ENCODE measurements at regions not wholly inside any gene's neighbourhood (a gene's known extent, or its start where the extent isn't known, plus 50 kb on each side); places are given as distances from the start of the nearest gene placed in this dataset.

- H4K20me1 ChIP-seq (ENCODE audit: control insufficient read depth, insufficient read depth, low read length, poor library complexity, severe bottlenecking): no peaks in the 10 kb centered on the region
- Mint-ChIP-seq H3K4me1 (no peaks in the 10 kb centered on the region), H3K9me3 (ENCODE audit: insufficient read depth) (no peaks in the 10 kb centered on the region), H3K27me3 (no peaks in the 10 kb centered on the region), H3K4me3 (no peak overlapping the region), H3K27ac (no peak overlapping the region)
- WGBS (ENCODE audit: insufficient coverage): no CpG with 5 or more reads among the region's 3 CpGs
- H3K27ac ChIP-seq (ENCODE audit: low read length in 2 of 2): no peak overlapping the region
- no peak overlapping the region for H2AFZ ChIP-seq (ENCODE audit: insufficient read depth, low read depth, low read length, poor library complexity, severe bottlenecking)
- H3K4me2 ChIP-seq (replicated peaks; ENCODE audit: low read depth, low read length, poor library complexity, severe bottlenecking): no peak overlapping the region
- TF ChIP-seq EZH2 (IDR thresholded peaks at IDR 0.05; ENCODE audit: borderline replicate concordance, insufficient read depth, low read depth, low read length, poor library complexity, severe bottlenecking): no peak
- TF ChIP-seq, protein P1, sequence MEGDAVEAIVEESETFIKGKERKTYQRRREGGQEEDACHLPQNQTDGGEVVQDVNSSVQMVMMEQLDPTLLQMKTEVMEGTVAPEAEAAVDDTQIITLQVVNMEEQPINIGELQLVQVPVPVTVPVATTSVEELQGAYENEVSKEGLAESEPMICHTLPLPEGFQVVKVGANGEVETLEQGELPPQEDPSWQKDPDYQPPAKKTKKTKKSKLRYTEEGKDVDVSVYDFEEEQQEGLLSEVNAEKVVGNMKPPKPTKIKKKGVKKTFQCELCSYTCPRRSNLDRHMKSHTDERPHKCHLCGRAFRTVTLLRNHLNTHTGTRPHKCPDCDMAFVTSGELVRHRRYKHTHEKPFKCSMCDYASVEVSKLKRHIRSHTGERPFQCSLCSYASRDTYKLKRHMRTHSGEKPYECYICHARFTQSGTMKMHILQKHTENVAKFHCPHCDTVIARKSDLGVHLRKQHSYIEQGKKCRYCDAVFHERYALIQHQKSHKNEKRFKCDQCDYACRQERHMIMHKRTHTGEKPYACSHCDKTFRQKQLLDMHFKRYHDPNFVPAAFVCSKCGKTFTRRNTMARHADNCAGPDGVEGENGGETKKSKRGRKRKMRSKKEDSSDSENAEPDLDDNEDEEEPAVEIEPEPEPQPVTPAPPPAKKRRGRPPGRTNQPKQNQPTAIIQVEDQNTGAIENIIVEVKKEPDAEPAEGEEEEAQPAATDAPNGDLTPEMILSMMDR (IDR thresholded peaks at IDR 0.05): no peak
- intact Hi-C loops (cut with micrococcal nuclease): no loop called here
- ChIA-PET POLR2A (no interaction called here), CTCF (interaction anchor here (2.0 kb wide), 1 partner anchor 10 kb away, joined by 14 read pairs; no protein-coding TSS in a partner anchor)
- H3K9ac ChIP-seq (ENCODE audit: low read length): no peak overlapping the region
- no peak overlapping the region for H3K4me3 ChIP-seq (ENCODE audit: control extremely low read depth in 1 of 5, extremely low read depth in 1 of 5, insufficient read depth in 1 of 5, low read depth in 2 of 5, low read length in 4 of 5)
- H3K4me1 ChIP-seq (ENCODE audit: control insufficient read depth in 2 of 2, insufficient read depth in 2 of 2, low read length in 2 of 2): no peaks in the 10 kb centered on the region
- H3K79me2 ChIP-seq (ENCODE audit: control insufficient read depth, insufficient read depth, low read length): no peaks in the 10 kb centered on the region
- ATAC-seq (ENCODE audit: low read depth) (no peak), DNase-seq (no peak)
- peaks cover 0 to 4% (median 0%) of the 10 kb centered on the region in 4 experiments for H3K27me3 ChIP-seq (replicated peaks in 1 of 4; ENCODE audit: control extremely low read depth in 1 of 4, control insufficient read depth in 3 of 4, insufficient read depth in 4 of 4, low read length in 3 of 4)
- H3K9me3 ChIP-seq (ENCODE audit: control extremely low read depth in 1 of 3, control insufficient read depth in 2 of 3, insufficient read depth in 1 of 3, low read length in 2 of 3): no peaks in the 10 kb centered on the region
- H3K36me3 ChIP-seq (replicated peaks in 1 of 2; ENCODE audit: control extremely low read depth in 1 of 2, control insufficient read depth in 1 of 2, extremely low read depth in 1 of 2, insufficient read depth in 2 of 2, low read length in 1 of 2): no peaks in the 10 kb centered on the region
These were observed 301.0 kb downstream of the ACTL7B start for GRCh38 chr9:108554831-108555230.

- no peak overlapping the region for H3K4me2 ChIP-seq (replicated peaks; ENCODE audit: low read depth, low read length, poor library complexity, severe bottlenecking)
- no peaks in the 10 kb centered on the region for H3K27me3 Mint-ChIP-seq
- no peaks in the 10 kb centered on the region for H3K9me3 Mint-ChIP-seq (ENCODE audit: insufficient read depth)
- peaks cover 0 to 4% (median 0%) of the 10 kb centered on the region in 4 experiments for H3K27me3 ChIP-seq (replicated peaks in 1 of 4; ENCODE audit: control extremely low read depth in 1 of 4, control insufficient read depth in 3 of 4, insufficient read depth in 4 of 4, low read length in 3 of 4)
- ChIA-PET POLR2A (no interaction called here), CTCF (no interaction called here)
- intact Hi-C loops (cut with micrococcal nuclease): no loop called here
- no peaks in the 10 kb centered on the region for H3K9me3 ChIP-seq (ENCODE audit: control extremely low read depth in 1 of 3, control insufficient read depth in 2 of 3, insufficient read depth in 1 of 3, low read length in 2 of 3)
- H2AFZ ChIP-seq (ENCODE audit: insufficient read depth, low read depth, low read length, poor library complexity, severe bottlenecking): no peak overlapping the region
- H3K27ac ChIP-seq (ENCODE audit: low read length in 2 of 2): no peak overlapping the region
- H3K79me2 ChIP-seq (ENCODE audit: control insufficient read depth, insufficient read depth, low read length): no peaks in the 10 kb centered on the region
- ATAC-seq (ENCODE audit: low read depth): no peak
- no peaks in the 10 kb centered on the region for H4K20me1 ChIP-seq (ENCODE audit: control insufficient read depth, insufficient read depth, low read length, poor library complexity, severe bottlenecking)
- TF ChIP-seq EZH2 (IDR thresholded peaks at IDR 0.05; ENCODE audit: borderline replicate concordance, insufficient read depth, low read depth, low read length, poor library complexity, severe bottlenecking): no peak
- TF ChIP-seq, protein P1 (IDR thresholded peaks at IDR 0.05): no peak
- no peaks in the 10 kb centered on the region for H3K4me1 Mint-ChIP-seq
- no peak overlapping the region for H3K4me3 ChIP-seq (ENCODE audit: control extremely low read depth in 1 of 5, extremely low read depth in 1 of 5, insufficient read depth in 1 of 5, low read depth in 2 of 5, low read length in 4 of 5)
- H3K4me1 ChIP-seq (ENCODE audit: control insufficient read depth in 2 of 2, insufficient read depth in 2 of 2, low read length in 2 of 2): no peaks in the 10 kb centered on the region
- no peaks in the 10 kb centered on the region for H3K36me3 ChIP-seq (replicated peaks in 1 of 2; ENCODE audit: control extremely low read depth in 1 of 2, control insufficient read depth in 1 of 2, extremely low read depth in 1 of 2, insufficient read depth in 2 of 2, low read length in 1 of 2)
- H3K27ac Mint-ChIP-seq: no peak overlapping the region
- DNase-seq: no peak
- no peak overlapping the region for H3K9ac ChIP-seq (ENCODE audit: low read length)
- 93% methylated on average over 2 of the region's 2 CpGs for WGBS (ENCODE audit: insufficient coverage)
- no peak overlapping the region for H3K4me3 Mint-ChIP-seq
These were observed 302.6 kb downstream of the ACTL7B start for GRCh38 chr9:108553111-108553635.

Data from B cell (primary cell).